ENCODE measurements at regions not wholly inside any gene's neighbourhood (a gene's known extent, or its start where the extent isn't known, plus 50 kb on each side); places are given as distances from the start of the nearest gene placed in this dataset.

DNA sequence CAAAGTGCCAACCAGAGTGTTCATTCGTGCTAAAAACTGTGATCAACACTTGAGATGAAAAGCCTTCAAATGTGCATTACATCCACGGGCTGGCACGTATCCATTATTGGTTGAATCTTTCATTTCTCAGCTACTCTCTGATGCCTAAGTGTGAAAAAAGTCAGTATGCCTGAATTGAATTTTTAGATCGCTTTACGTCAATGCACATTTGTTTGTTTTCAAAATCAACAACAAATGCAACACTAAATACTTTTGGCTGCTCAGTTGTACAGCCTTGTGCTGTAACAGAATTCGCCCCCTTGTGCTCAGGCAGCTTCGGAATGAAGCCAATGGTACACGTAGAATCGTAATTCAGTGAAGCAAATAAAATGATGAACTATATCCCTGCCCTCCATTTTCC is 446.5 kb upstream of the NRP1 start:
- TF ChIP-seq, protein P1, sequence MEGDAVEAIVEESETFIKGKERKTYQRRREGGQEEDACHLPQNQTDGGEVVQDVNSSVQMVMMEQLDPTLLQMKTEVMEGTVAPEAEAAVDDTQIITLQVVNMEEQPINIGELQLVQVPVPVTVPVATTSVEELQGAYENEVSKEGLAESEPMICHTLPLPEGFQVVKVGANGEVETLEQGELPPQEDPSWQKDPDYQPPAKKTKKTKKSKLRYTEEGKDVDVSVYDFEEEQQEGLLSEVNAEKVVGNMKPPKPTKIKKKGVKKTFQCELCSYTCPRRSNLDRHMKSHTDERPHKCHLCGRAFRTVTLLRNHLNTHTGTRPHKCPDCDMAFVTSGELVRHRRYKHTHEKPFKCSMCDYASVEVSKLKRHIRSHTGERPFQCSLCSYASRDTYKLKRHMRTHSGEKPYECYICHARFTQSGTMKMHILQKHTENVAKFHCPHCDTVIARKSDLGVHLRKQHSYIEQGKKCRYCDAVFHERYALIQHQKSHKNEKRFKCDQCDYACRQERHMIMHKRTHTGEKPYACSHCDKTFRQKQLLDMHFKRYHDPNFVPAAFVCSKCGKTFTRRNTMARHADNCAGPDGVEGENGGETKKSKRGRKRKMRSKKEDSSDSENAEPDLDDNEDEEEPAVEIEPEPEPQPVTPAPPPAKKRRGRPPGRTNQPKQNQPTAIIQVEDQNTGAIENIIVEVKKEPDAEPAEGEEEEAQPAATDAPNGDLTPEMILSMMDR (IDR thresholded peaks at IDR 0.05): no peak
- TF ChIP-seq POLR2A (IDR thresholded peaks at IDR 0.05): no peak

All from stomach (tissue), 4 donors.